Panc1 (cell line): ENCODE measurements at regions not wholly inside any gene's neighbourhood (a gene's known extent, or its start where the extent isn't known, plus 50 kb on each side); places are given as distances from the start of the nearest gene placed in this dataset.

Source experiments
- ATAC-seq: fragments of 200-7000 bp; cut with Tn5 transposase; 2 replicates; pipeline ENCODE4 v1.9.1; 2020; ENCODE audit warnings: mild to moderate bottlenecking, moderate library complexity
- BruUV-seq: library from RNA; stranded (reverse); fragments of 400-500 nt; replicated peaks from 2 replicates; lab custom pipeline; 2021; lab: Mats Ljungman, UMichigan
- CTCF ChIA-PET: fragments of 300-600 bp; sonication (Branson Sonifier 250); formaldehyde crosslinking; loops from one replicate; lab custom pipeline; 2022; ENCODE audit warnings: antibody characterized with exemption; lab: Charles Lee
- POLR2A ChIA-PET: fragments of 300-600 bp; sonication (Branson Sonifier 250); formaldehyde crosslinking; loops from one replicate; lab custom pipeline; 2022; ENCODE audit warnings: antibody characterized with exemption; lab: Charles Lee
- DNase-seq: peaks from one replicate; pipeline ENCODE4 v3.0.0-alpha.2; 2010; ENCODE audit warnings: low read depth, low spot score
- H3K27ac ChIP-seq: 2 replicates; pipeline ENCODE4 v1.5.1; 2011; ENCODE audit warnings: mild to moderate bottlenecking, low read length, inconsistent platforms
- H3K27me3 ChIP-seq: fragments of 200-500 bp; sonication (Bioruptor generic); 2 replicates; pipeline ENCODE4 v1.6.0; 2014; ENCODE audit warnings: low read length, inconsistent platforms; ENCODE audit not compliant: control insufficient read depth, insufficient read depth
- H3K36me3 ChIP-seq: fragments of 200-500 bp; sonication (Bioruptor generic); 2 replicates; pipeline ENCODE4 v1.5.1; 2014; ENCODE audit warnings: inconsistent platforms, mild to moderate bottlenecking, low read length, moderate library complexity; ENCODE audit not compliant: control insufficient read depth, insufficient read depth
- H3K4me1 ChIP-seq: 2 replicates; pipeline ENCODE4 v1.5.1; 2011; ENCODE audit warnings: inconsistent platforms, mild to moderate bottlenecking, low read length, moderate library complexity; ENCODE audit not compliant: control insufficient read depth, insufficient read depth
- H3K4me3 ChIP-seq, 2 experiments: 2 replicates each; pipeline ENCODE4 v1.5.1; 2011 to 2012; ENCODE audit warnings: low read depth in 2 of 2, low read length in 2 of 2, mild to moderate bottlenecking in 2 of 2, inconsistent platforms in 1 of 2, moderate library complexity in 1 of 2
- H3K9me3 ChIP-seq: fragments of 200-500 bp; sonication (Bioruptor generic); 2 replicates; pipeline ENCODE4 v1.5.1; 2014; ENCODE audit warnings: low read depth, mild to moderate bottlenecking, inconsistent platforms, low read length, moderate library complexity; ENCODE audit not compliant: control insufficient read depth, insufficient read depth
- CTCF ChIP-seq: fragments of 450-650 bp; IDR thresholded peaks from 2 replicates; pipeline ENCODE4 v1.5.1; 2017; ENCODE audit warnings: mild to moderate bottlenecking
- POLR2AphosphoS5 ChIP-seq: IDR thresholded peaks from 2 replicates; pipeline ENCODE4 v1.6.1; 2012; ENCODE audit warnings: mild to moderate bottlenecking, low read depth, low read length, moderate library complexity
- REST ChIP-seq, 2 experiments: IDR thresholded peaks; 2 replicates each; pipeline ENCODE4 v1.6.1; 2011 to 2012; ENCODE audit warnings: low read depth in 2 of 2, control low read depth in 1 of 2, low read length in 1 of 2, mild to moderate bottlenecking in 1 of 2, moderate library complexity in 1 of 2; ENCODE audit not compliant: insufficient read depth in 1 of 2
- SIN3A ChIP-seq: IDR thresholded peaks from 2 replicates; pipeline ENCODE4 v1.6.1; 2012; ENCODE audit warnings: low read depth, mild to moderate bottlenecking, low read length, moderate library complexity, borderline replicate concordance; ENCODE audit not compliant: insufficient read depth
- TCF7L2 ChIP-seq: IDR thresholded peaks from 2 replicates; pipeline ENCODE4 v1.6.1; 2011; ENCODE audit warnings: mild to moderate bottlenecking, low read depth, low read length, inconsistent platforms
- in situ Hi-C: cut with HindIII; loops from 2 replicates; pipeline ENCODE4 v1.10.0; 2016; ENCODE audit warnings: low sequenced_read_pairs, low pct_unique_long_range_greater_than_20kb
- intact Hi-C: fragments of 100-400 bp; cut with micrococcal nuclease; formaldehyde crosslinking; loops from one replicate; pipeline ENCODE4 v1.10.0; 2022; ENCODE audit not compliant: unreplicated experiment

- in situ Hi-C loops, result no loop called here
- intact Hi-C loops, result no loop called here
- no peak for ATAC-seq
- no peak for DNase-seq
- Histone ChIP-seq H3K27ac (no peak overlapping the region), H3K36me3 (no peaks in the 10 kb centered on the region), H3K4me3 (no peak overlapping the region), H3K27me3 (no peaks in the 10 kb centered on the region), H3K4me1 (no peaks in the 10 kb centered on the region), H3K9me3 (no peaks in the 10 kb centered on the region)
- TF ChIP-seq TCF7L2, result no peak
- TF ChIP-seq REST (IDR thresholded peaks at IDR 0.05; ENCODE audit: insufficient read depth in 1 of 2, low read depth in 2 of 2, low read length in 1 of 2), result no peak
- no peak for TF ChIP-seq POLR2AphosphoS5
- no peak for TF ChIP-seq CTCF
- no peak for TF ChIP-seq SIN3A
- no TSS peak for BruUV-seq
- ChIA-PET CTCF (no interaction called here), POLR2A (no interaction called here)
Observed at GRCh38 chr16:52366983-52367382, 180.0 kb downstream of the TOX3 start.

- in situ Hi-C loops (no loop called here), intact Hi-C loops (no loop called here)
- Histone ChIP-seq H3K36me3 (no peaks in the 10 kb centered on the region), H3K4me3 (no peak overlapping the region), H3K4me1 (no peaks in the 10 kb centered on the region), H3K9me3 (no peaks in the 10 kb centered on the region), H3K27ac (no peak overlapping the region), H3K27me3 (no peaks in the 10 kb centered on the region)
- no peak for TF ChIP-seq REST (IDR thresholded peaks at IDR 0.05; ENCODE audit: insufficient read depth in 1 of 2, low read depth in 2 of 2, low read length in 1 of 2)
- no peak for TF ChIP-seq POLR2AphosphoS5
- TF ChIP-seq TCF7L2, result no peak
- no peak for TF ChIP-seq CTCF
- TF ChIP-seq SIN3A, result no peak
- no peak for ATAC-seq
- no peak for DNase-seq
- BruUV-seq, result no TSS peak
- ChIA-PET POLR2A (no interaction called here), CTCF (no interaction called here)
Observed at GRCh38 chr16:52364500-52364899, 182.4 kb downstream of the TOX3 start.
